HAP-1 (cell line): ENCODE measurements at regions not wholly inside any gene's neighbourhood (a gene's known extent, or its start where the extent isn't known, plus 50 kb on each side); places are given as distances from the start of the nearest gene placed in this dataset.

ENCODE experiments used
- DNase-seq, 2 experiments: peaks; one replicate each; pipeline ENCODE4 v3.0.0-alpha.2; 2016 to 2020; ENCODE audit warnings: low spot score in 2 of 2
- H3K27me3 ChIP-seq: fragments of 250-450 bp; sonication (Bioruptor Pico); 2 replicates; pipeline ENCODE4 v1.5.1; 2020; ENCODE audit warnings: low read depth, mild to moderate bottlenecking, moderate library complexity
- H3K36me3 ChIP-seq: fragments of 250-450 bp; sonication (Bioruptor Pico); replicated peaks from 2 replicates; pipeline ENCODE4 v1.5.1; 2020; ENCODE audit warnings: mild to moderate bottlenecking
- H3K4me1 ChIP-seq: fragments of 250-450 bp; sonication (Bioruptor Pico); 2 replicates; pipeline ENCODE4 v1.5.1; 2020; ENCODE audit warnings: mild to moderate bottlenecking
- H3K4me3 ChIP-seq: fragments of 250-450 bp; sonication (Bioruptor Pico); 2 replicates; pipeline ENCODE4 v1.5.1; 2020; ENCODE audit warnings: mild to moderate bottlenecking, moderate library complexity
- H3K9me3 ChIP-seq: fragments of 250-450 bp; sonication (Bioruptor Pico); 2 replicates; pipeline ENCODE4 v1.5.1; 2020; ENCODE audit warnings: mild to moderate bottlenecking, moderate library complexity
- in situ Hi-C: fragments of 300-500 bp; cut with MboI; formaldehyde crosslinking; loops from 3 replicates; pipeline ENCODE4 v1.14.3; 2020; ENCODE audit warnings: low sequenced_read_pairs, inconsistent platforms, mixed read lengths

DNA sequence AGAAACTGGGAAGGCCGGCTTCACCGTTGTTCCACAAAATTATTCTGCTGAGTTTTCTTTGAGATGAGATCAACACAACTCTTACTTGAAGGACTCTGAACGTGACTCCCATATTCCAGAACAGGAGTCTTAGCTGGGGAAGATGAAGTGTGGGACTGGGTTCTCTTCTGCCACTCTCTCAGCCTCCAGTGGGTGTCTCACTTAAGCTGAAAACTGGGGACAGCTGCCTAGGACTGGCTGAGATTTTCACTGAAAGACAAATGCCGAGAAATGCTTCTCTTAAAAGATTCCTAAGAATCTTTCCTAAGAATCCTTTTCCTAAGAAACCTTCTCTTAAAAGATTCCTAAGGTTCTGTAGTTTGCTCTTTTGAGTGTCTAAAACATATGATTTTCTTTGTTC lies 156.6 kb upstream of the LHCGR start:
- in situ Hi-C loops = no loop called here
- peaks cover 9% of the 10 kb centered on the region for H3K4me1 ChIP-seq
- peak in 1 of 2 experiments; percentile 22 for DNase-seq
- no peaks in the 10 kb centered on the region for H3K9me3 ChIP-seq
- H3K36me3 ChIP-seq = no peaks in the 10 kb centered on the region
- H3K27me3 ChIP-seq = no peaks in the 10 kb centered on the region
- H3K4me3 ChIP-seq = no peak overlapping the region

DNA sequence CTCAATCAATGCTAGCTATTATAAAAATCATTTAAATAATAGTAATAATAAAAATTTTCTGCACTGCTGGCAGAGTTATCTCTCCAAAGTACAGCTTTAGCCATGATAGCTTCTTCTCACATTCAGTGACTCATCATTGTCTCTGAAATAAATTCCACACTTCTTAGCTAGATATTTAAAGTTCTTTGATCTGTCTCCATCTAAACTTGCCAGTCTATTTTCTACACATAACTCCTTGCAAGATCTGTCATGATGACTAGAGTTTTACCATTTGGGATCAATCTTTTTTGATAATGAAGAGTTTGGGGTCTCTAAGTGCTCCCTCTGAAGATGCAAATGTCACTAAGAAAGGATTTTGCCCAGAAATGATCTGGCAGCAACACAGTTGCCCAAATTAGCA lies 155.4 kb upstream of the LHCGR start:
- Histone ChIP-seq H3K9me3 (no peaks in the 10 kb centered on the region), H3K4me3 (no peak overlapping the region), H3K27me3 (no peaks in the 10 kb centered on the region), H3K36me3 (no peaks in the 10 kb centered on the region), H3K4me1 (peaks cover 9% of the 10 kb centered on the region)
- in situ Hi-C loops = no loop called here
- DNase-seq = no peak

DNA sequence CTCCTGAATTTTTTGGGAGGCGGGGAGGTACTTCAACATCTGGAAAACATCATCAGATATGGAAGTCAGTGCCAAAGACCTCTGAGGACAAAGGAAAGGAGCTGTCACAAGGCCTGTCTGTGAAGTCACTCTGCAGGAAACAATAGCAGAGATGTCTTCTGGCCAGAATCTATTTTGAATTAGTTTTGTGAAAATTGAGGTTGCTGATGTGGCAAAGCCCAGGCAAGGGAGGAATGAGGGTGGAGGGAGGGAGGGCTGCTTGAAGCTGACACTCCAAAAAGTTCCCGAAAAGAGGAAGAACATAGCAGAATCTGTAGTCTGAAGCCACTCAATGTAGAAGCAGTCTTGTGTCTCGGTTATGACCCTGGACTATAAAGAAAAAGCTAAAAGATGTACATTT lies 151.1 kb upstream of the LHCGR start:
- Histone ChIP-seq H3K9me3 (no peaks in the 10 kb centered on the region), H3K36me3 (no peaks in the 10 kb centered on the region), H3K4me3 (no peak overlapping the region), H3K27me3 (no peaks in the 10 kb centered on the region), H3K4me1 (peaks cover 9% of the 10 kb centered on the region)
- in situ Hi-C loops = no loop called here
- DNase-seq = no peak

DNA sequence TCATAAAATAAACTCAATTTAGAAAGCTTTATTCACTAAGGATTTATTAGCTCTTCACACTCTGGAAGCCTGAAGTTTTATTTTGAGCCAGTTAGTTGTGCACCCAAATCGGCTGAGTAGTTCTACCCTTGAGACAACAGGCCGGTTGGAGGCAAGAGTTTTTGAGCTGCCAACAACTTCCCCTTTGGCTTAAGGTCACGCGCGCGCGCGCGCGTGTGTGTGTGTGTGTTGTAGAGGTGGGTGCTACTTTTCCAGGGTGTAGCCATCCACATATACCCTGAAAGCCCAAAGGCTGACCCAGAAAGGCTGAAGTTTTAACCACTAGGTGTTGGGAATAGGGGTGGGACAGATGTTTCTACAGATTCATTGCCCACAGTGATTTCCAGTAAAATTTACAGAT lies 150.2 kb upstream of the LHCGR start:
- Histone ChIP-seq H3K4me3 (no peak overlapping the region), H3K27me3 (no peaks in the 10 kb centered on the region), H3K9me3 (no peaks in the 10 kb centered on the region), H3K36me3 (no peaks in the 10 kb centered on the region), H3K4me1 (peaks cover 6% of the 10 kb centered on the region)
- in situ Hi-C loops = no loop called here
- no peak for DNase-seq

DNA sequence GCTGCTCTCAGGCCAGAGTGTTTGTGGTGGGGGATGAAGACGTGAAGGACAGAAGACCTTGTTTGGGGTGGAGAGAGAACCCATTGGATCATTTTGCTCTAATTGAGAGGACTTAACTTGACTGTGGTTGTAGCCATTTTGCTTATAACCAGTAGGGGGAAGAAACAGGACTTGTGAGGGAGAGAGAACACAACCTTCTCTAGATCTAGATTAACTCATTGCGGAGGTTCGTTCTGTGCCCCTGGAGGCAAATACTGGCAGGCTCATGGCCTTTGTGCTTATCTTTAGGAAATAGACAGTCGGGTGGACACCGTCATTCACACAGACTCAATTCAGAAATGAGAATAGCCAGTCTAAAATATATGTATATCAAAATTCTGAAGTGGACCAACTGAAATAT lies 147.0 kb upstream of the LHCGR start:
- no peaks in the 10 kb centered on the region for H3K27me3 ChIP-seq
- H3K9me3 ChIP-seq = no peaks in the 10 kb centered on the region
- no peak for DNase-seq
- H3K36me3 ChIP-seq = no peaks in the 10 kb centered on the region
- H3K4me1 ChIP-seq = no peaks in the 10 kb centered on the region
- in situ Hi-C loops = no loop called here
- H3K4me3 ChIP-seq = no peak overlapping the region

DNA sequence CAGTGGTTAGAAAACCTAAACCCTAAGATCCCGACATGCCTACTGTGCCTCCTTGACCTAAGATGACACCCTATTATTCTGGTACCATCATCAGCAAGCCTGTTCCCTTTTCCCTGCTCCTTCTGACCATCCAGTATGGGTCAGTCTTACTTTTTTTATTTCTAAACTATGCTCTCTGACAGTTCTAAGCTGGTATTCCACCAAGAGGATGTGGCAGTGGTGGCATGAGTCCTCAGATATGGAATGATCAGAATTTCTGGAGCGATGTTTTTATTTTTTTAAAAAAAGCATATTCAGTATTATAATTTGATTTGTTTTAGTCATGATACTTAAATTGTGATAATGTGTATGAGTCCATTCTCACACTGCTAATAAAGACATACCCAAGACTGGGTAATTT lies 145.9 kb upstream of the LHCGR start:
- H3K27me3 ChIP-seq = no peaks in the 10 kb centered on the region
- DNase-seq = no peak
- in situ Hi-C loops = no loop called here
- H3K4me3 ChIP-seq = no peak overlapping the region
- no peaks in the 10 kb centered on the region for H3K36me3 ChIP-seq
- no peaks in the 10 kb centered on the region for H3K4me1 ChIP-seq
- no peaks in the 10 kb centered on the region for H3K9me3 ChIP-seq

DNA sequence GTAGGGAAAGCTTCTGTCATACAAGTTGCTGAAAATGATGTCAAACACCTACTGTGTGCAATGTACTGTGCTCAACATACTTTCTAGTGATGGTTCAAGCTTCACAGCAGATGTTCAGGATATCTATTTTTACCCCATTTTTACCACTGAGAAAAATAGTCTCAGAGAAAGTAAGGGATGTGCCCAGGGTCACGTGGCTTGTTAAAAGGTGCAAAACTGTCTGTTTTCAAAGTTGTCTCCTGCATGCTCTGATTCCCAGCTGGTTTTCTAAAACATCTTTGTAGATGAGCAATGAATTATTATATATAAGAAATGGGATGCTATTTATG lies 145.5 kb upstream of the LHCGR start:
- DNase-seq = no peak
- no peaks in the 10 kb centered on the region for H3K4me1 ChIP-seq
- no peaks in the 10 kb centered on the region for H3K9me3 ChIP-seq
- H3K36me3 ChIP-seq = no peaks in the 10 kb centered on the region
- no peaks in the 10 kb centered on the region for H3K27me3 ChIP-seq
- in situ Hi-C loops = no loop called here
- H3K4me3 ChIP-seq = no peak overlapping the region

DNA sequence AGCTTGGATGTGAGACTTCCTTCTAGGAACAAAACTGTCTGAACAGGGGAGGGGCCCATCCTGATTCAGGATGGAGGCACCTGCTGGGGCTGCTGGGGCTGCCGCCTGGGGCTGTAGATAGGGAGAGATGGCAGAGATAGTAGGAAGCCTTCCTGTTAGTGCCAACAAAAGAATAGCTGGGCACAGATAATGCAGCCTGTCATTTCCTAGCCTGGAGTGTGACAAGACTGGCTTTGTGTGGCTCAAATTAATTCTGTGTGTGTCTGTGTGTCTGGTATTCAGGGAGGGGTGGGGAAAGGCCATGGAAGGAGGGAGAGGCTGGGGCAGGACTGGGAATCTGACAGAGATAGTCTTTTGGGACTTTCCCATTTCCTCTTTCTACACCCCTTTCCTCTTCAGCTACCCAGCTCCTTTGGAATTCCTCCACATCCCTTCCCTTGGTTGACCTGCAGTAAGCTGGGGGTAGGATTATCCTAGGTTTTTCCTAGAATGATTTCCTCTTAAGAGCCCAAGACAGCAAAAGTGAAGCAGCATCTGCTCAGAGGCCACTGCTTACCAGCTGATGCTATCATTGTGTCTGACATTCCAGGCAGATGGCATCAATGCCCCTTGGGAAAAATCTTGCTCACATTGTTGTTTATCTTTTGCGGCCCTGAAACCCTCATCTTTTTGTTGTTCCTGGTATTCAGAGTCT lies 144.9 kb upstream of the LHCGR start:
- H3K27me3 ChIP-seq = no peaks in the 10 kb centered on the region
- in situ Hi-C loops = no loop called here
- DNase-seq = no peak
- H3K36me3 ChIP-seq = no peaks in the 10 kb centered on the region
- no peaks in the 10 kb centered on the region for H3K9me3 ChIP-seq
- no peaks in the 10 kb centered on the region for H3K4me1 ChIP-seq
- H3K4me3 ChIP-seq = no peak overlapping the region

DNA sequence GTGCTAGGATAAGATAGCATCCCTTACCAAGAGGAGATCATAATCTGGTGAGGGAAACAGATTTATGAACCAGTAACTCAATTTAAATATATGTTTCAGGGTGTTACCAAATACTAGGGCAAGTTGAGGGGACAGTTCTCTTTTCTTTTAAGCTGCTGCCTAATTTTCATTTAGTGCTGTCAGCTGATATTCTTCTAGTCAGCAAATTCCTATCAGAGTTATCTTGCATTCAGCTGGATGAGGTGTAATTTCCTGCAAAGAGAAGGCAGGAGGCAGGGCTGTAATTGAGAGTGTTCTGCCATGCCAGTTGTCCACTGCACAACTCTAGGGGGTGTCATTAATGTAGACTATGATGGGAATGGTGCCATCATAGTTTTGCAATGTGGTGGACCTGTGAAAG lies 141.3 kb upstream of the LHCGR start:
- Histone ChIP-seq H3K4me1 (no peaks in the 10 kb centered on the region), H3K4me3 (no peak overlapping the region), H3K9me3 (no peaks in the 10 kb centered on the region), H3K27me3 (no peaks in the 10 kb centered on the region), H3K36me3 (no peaks in the 10 kb centered on the region)
- no peak for DNase-seq
- in situ Hi-C loops = no loop called here

DNA sequence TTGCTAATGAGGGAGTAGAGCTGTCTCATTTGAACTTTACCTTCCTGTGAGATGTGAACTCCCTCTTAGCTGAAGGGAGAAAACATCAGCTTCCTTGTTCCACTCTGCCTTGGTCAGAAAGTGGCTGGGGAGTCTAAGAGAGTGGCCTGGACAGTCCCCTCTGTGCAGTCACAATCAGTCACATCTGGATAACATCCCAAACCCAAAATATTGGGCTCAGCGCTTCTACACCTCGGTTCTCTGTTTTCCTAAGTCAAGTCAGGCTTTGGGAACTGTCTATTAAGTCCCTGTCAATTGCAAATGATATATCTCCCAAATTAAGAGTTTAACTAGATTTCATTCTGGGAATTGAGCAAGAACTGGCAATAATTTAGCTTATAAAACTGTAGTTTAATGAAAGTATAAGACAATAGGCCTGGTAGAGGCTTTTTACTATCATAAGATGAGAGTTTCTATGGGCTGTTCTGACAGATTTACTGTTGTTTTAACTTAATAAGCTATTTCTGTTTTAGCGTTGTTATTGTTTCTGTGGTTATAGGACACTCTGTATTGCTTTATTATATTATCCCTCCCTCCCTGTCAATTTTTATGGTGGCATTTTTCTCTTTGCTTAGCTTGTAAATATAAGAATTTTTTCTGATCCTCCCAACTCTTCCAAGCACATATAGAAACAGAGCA lies 135.1 kb upstream of the LHCGR start:
- in situ Hi-C loops = no loop called here
- no peak for DNase-seq
- Histone ChIP-seq H3K4me3 (no peak overlapping the region), H3K4me1 (peaks cover 15% of the 10 kb centered on the region), H3K9me3 (no peaks in the 10 kb centered on the region), H3K27me3 (no peaks in the 10 kb centered on the region), H3K36me3 (no peaks in the 10 kb centered on the region)

DNA sequence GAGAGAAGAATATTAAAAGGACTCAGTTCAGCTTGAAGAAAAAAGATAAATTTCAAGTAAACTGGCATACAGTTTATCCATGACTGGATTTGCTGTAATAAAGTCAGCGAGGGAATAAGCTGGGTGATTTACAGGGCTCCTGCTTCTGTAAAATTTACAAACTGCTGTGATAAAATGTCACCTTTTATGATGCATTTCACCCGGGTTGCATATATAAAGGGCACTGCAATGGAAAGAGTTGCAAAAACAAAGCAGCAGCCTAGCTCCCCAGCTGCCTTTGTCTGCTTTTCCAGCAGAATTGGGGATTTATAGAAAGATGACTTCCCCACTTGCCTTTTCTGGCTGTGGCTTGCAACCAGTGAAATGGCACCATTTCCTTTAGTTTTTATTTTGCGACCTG lies 132.5 kb upstream of the LHCGR start:
- H3K27me3 ChIP-seq = no peaks in the 10 kb centered on the region
- H3K4me1 ChIP-seq = peaks cover 15% of the 10 kb centered on the region
- in situ Hi-C loops = no loop called here
- no peaks in the 10 kb centered on the region for H3K36me3 ChIP-seq
- no peaks in the 10 kb centered on the region for H3K9me3 ChIP-seq
- DNase-seq = peak; percentile 64 to 92
- H3K4me3 ChIP-seq = no peak overlapping the region

DNA sequence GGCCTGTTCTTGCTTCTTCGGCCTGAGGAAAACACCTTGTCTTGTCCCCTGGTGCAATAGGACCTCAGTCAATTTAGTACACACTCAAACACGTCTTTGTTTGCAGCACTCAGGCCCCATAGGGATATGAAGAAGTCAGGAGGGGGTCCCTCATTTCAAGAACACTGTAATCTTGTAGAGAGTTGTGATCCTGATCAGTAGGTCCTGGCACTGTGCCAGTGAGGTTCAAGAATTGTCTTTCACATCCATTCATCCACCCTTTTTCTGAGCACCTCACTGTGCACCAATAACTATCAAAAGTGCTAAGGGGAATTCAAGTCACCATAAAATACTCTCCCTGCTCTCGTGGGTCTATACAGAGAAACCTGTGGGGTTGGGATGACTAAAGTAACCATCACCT lies 131.4 kb upstream of the LHCGR start:
- H3K4me1 ChIP-seq = peaks cover 15% of the 10 kb centered on the region
- no peak for DNase-seq
- no peak overlapping the region for H3K4me3 ChIP-seq
- H3K9me3 ChIP-seq = no peaks in the 10 kb centered on the region
- in situ Hi-C loops = no loop called here
- H3K27me3 ChIP-seq = no peaks in the 10 kb centered on the region
- no peaks in the 10 kb centered on the region for H3K36me3 ChIP-seq

DNA sequence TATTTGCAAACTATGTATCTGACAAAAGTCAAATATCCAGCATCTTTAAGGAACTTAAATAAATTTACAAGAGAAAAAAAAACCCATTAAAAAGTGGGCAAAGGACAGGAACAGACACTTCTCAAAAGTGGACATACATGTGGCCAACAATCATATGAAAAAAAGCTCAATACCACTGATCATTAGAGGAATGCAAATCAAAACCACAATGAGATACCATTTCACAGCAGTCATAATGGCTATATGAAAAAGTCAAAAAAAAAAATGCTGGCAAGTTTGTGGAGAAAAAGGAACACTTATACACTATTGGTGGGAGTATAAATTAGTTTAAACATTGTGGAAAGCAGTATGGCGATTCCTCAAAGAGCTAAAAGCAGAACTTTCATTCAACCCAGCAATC lies 130.3 kb upstream of the LHCGR start:
- H3K27me3 ChIP-seq = no peaks in the 10 kb centered on the region
- in situ Hi-C loops = no loop called here
- H3K4me1 ChIP-seq = peaks cover 15% of the 10 kb centered on the region
- no peaks in the 10 kb centered on the region for H3K9me3 ChIP-seq
- no peak overlapping the region for H3K4me3 ChIP-seq
- DNase-seq = no peak
- no peaks in the 10 kb centered on the region for H3K36me3 ChIP-seq

DNA sequence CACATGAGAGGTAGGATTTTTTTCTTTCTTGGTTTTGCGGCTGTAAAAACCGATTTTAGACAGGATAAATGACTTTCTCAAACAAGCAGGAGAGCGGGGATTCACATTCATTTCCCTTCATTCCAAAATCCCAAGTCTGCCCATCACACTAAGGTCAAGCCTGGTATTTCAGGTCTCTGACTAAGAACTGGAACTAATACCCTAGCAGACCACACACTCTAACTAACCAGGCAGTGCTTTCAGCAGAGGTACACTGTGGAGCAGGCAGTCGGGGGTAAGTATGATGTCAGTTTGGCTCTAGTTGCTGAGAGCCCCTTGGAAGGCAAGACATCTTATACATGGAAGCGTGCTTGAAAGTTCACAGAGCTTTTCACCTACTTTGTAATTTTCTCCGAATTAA lies 128.1 kb upstream of the LHCGR start:
- no peak for DNase-seq
- no peaks in the 10 kb centered on the region for H3K9me3 ChIP-seq
- peaks cover 15% of the 10 kb centered on the region for H3K4me1 ChIP-seq
- no peak overlapping the region for H3K4me3 ChIP-seq
- in situ Hi-C loops = no loop called here
- H3K36me3 ChIP-seq = no peaks in the 10 kb centered on the region
- H3K27me3 ChIP-seq = no peaks in the 10 kb centered on the region

DNA sequence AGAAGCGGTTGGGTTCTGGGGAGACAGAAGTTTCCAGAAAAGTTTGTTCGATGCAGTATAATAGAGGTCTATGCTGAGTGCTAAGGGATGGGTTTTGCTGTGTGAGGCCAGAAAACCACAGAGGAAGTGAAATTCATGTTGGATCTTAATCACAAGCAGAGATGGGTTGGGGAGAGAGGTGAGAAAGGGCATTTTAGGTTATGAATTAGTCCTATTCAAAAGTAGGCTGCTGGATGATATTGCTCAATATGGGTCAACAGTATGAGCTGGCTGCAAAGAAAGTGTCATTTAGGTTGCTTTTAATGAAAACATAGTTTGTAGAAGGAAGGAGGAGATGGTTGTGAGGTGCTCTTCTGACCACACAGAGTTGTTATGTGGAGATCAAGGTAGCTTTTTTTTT lies 118.8 kb upstream of the LHCGR start:
- no peaks in the 10 kb centered on the region for H3K36me3 ChIP-seq
- DNase-seq = no peak
- H3K4me3 ChIP-seq = no peak overlapping the region
- H3K9me3 ChIP-seq = no peaks in the 10 kb centered on the region
- H3K27me3 ChIP-seq = no peaks in the 10 kb centered on the region
- no peaks in the 10 kb centered on the region for H3K4me1 ChIP-seq
- in situ Hi-C loops = no loop called here
